Ectodermal cell (in vitro differentiated cells): ENCODE measurements at regions not wholly inside any gene's neighbourhood (a gene's known extent, or its start where the extent isn't known, plus 50 kb on each side); places are given as distances from the start of the nearest gene placed in this dataset.

Experiments
- H3K27ac ChIP-seq: 2 replicates; pipeline ENCODE4 v1.7.0; 2013; ENCODE audit warnings: mild to moderate bottlenecking, low read depth, low read length; ENCODE audit not compliant: insufficient read depth, poor library complexity, severe bottlenecking
- H3K27me3 ChIP-seq: 2 replicates; pipeline ENCODE4 v1.7.0; 2013; ENCODE audit warnings: mild to moderate bottlenecking, low read length; ENCODE audit not compliant: insufficient read depth, control insufficient read depth, poor library complexity, severe bottlenecking
- H3K36me3 ChIP-seq: one replicate; pipeline ENCODE4 v1.7.0; 2013; ENCODE audit warnings: low read length; ENCODE audit not compliant: control insufficient read depth, insufficient read depth
- H3K4me1 ChIP-seq: one replicate; pipeline ENCODE4 v1.7.0; 2013; ENCODE audit warnings: low read length; ENCODE audit not compliant: control insufficient read depth, insufficient read depth
- H3K4me3 ChIP-seq: 2 replicates; pipeline ENCODE4 v1.7.0; 2013; ENCODE audit warnings: low read depth, low read length, control low read depth; ENCODE audit not compliant: insufficient read depth
- H3K9me3 ChIP-seq: 2 replicates; pipeline ENCODE4 v1.7.0; 2013; ENCODE audit warnings: mild to moderate bottlenecking, low read length, moderate library complexity; ENCODE audit not compliant: control insufficient read depth
- WGBS, 2 experiments: methylation state at CpG; one replicate each; pipeline ENCODE4 v1.1.7; 2013; ENCODE audit warnings: missing lambda C conversion rate in 2 of 2; 5-methylcytosine and 5-hydroxymethylcytosine counted together

GRCh38 chr15:29959384-29960137 lies 123.2 kb upstream of the GOLGA8J start:
- Histone ChIP-seq H3K27me3 (no peaks in the 10 kb centered on the region), H3K27ac (no peak overlapping the region), H3K36me3 (no peaks in the 10 kb centered on the region), H3K4me1 (no peaks in the 10 kb centered on the region), H3K4me3 (no peak overlapping the region), H3K9me3 (no peaks in the 10 kb centered on the region)
- 89 to 92% methylated on average over 7 to 9 of the region's 9 CpGs for WGBS, 2 experiments

GRCh38 chr15:29952225-29952624 lies 130.0 kb upstream of the TJP1 start:
- H3K4me1 ChIP-seq: no peaks in the 10 kb centered on the region
- H3K9me3 ChIP-seq: no peaks in the 10 kb centered on the region
- H3K27ac ChIP-seq: no peak overlapping the region
- H3K27me3 ChIP-seq: no peaks in the 10 kb centered on the region
- no peaks in the 10 kb centered on the region for H3K36me3 ChIP-seq
- 0 to 7% methylated on average over 1 of the region's 1 CpG for WGBS, 2 experiments
- H3K4me3 ChIP-seq: no peak overlapping the region

GRCh38 chr15:29945943-29946596 lies 123.8 kb upstream of the TJP1 start:
- H3K27me3 ChIP-seq: no peaks in the 10 kb centered on the region
- 91 to 94% methylated on average over 9 of the region's 9 CpGs for WGBS, 2 experiments

GRCh38 chr15:29944925-29945324 lies 122.7 kb upstream of the TJP1 start:
- H3K27me3 ChIP-seq: no peaks in the 10 kb centered on the region

More at GRCh38 chr15:29945943-29946596, 123.8 kb upstream of the TJP1 start:
- no peaks in the 10 kb centered on the region for H3K36me3 ChIP-seq
- H3K4me3 ChIP-seq: no peak overlapping the region
- no peaks in the 10 kb centered on the region for H3K4me1 ChIP-seq
- H3K9me3 ChIP-seq: no peaks in the 10 kb centered on the region
- no peak overlapping the region for H3K27ac ChIP-seq

GRCh38 chr15:29942548-29942947 lies 120.3 kb upstream of the TJP1 start:
- Histone ChIP-seq H3K4me3 (no peak overlapping the region), H3K4me1 (no peaks in the 10 kb centered on the region), H3K27me3 (no peaks in the 10 kb centered on the region), H3K27ac (no peak overlapping the region), H3K36me3 (no peaks in the 10 kb centered on the region), H3K9me3 (no peaks in the 10 kb centered on the region)
- 90 to 96% methylated on average over 7 of the region's 7 CpGs for WGBS, 2 experiments

More at GRCh38 chr15:29944925-29945324, 122.7 kb upstream of the TJP1 start:
- Histone ChIP-seq H3K36me3 (no peaks in the 10 kb centered on the region), H3K4me1 (no peaks in the 10 kb centered on the region), H3K4me3 (no peak overlapping the region), H3K27ac (no peak overlapping the region), H3K9me3 (no peaks in the 10 kb centered on the region)
- 91 to 93% methylated on average over 2 of the region's 2 CpGs for WGBS, 2 experiments

GRCh38 chr15:29942143-29942542 lies 119.9 kb upstream of the TJP1 start:
- 50 to 53% methylated on average over 3 of the region's 3 CpGs for WGBS, 2 experiments
- Histone ChIP-seq H3K27ac (no peak overlapping the region), H3K27me3 (no peaks in the 10 kb centered on the region), H3K4me1 (no peaks in the 10 kb centered on the region), H3K4me3 (no peak overlapping the region), H3K9me3 (no peaks in the 10 kb centered on the region), H3K36me3 (no peaks in the 10 kb centered on the region)

GRCh38 chr15:29939404-29939803 lies 117.1 kb upstream of the TJP1 start:
- no peaks in the 10 kb centered on the region for H3K27me3 ChIP-seq
- no peaks in the 10 kb centered on the region for H3K36me3 ChIP-seq
- H3K4me1 ChIP-seq: no peaks in the 10 kb centered on the region
- 95 to 100% methylated on average over 1 of the region's 1 CpG for WGBS, 2 experiments
- H3K27ac ChIP-seq: no peak overlapping the region
- no peaks in the 10 kb centered on the region for H3K9me3 ChIP-seq
- no peak overlapping the region for H3K4me3 ChIP-seq

- H3K27ac ChIP-seq: no peak overlapping the region
- 90% methylated on average over 14 of the region's 14 CpGs for WGBS, 2 experiments
Measured at GRCh38 chr15:29938361-29939335, 116.4 kb upstream of the TJP1 start.

GRCh38 chr15:29937956-29938355 lies 115.7 kb upstream of the TJP1 start:
- H3K36me3 ChIP-seq: no peaks in the 10 kb centered on the region
- 100% methylated on average over 1 of the region's 2 CpGs for WGBS, 2 experiments
- H3K9me3 ChIP-seq: no peaks in the 10 kb centered on the region
- H3K27ac ChIP-seq: no peak overlapping the region
- H3K27me3 ChIP-seq: no peaks in the 10 kb centered on the region
- no peak overlapping the region for H3K4me3 ChIP-seq
- no peaks in the 10 kb centered on the region for H3K4me1 ChIP-seq

More at GRCh38 chr15:29938361-29939335, 116.4 kb upstream of the TJP1 start:
- Histone ChIP-seq H3K36me3 (no peaks in the 10 kb centered on the region), H3K27me3 (no peaks in the 10 kb centered on the region), H3K4me3 (no peak overlapping the region), H3K4me1 (no peaks in the 10 kb centered on the region), H3K9me3 (no peaks in the 10 kb centered on the region)
